Liver (tissue), 8 donors: ENCODE measurements at regions not wholly inside any gene's neighbourhood (a gene's known extent, or its start where the extent isn't known, plus 50 kb on each side); places are given as distances from the start of the nearest gene placed in this dataset.

Experiments used
- DNase-seq: peaks from one replicate; pipeline ENCODE4 v3.0.0-alpha.2; 2017; ENCODE audit warnings: low spot score
- H3K27ac ChIP-seq, 2 donors: one replicate each; pipeline ENCODE4 v1.7.0; 2013; ENCODE audit warnings: inconsistent platforms in 2 of 2, low read length in 2 of 2, control low read depth in 1 of 2, low read depth in 1 of 2, mild to moderate bottlenecking in 1 of 2
- H3K27me3 ChIP-seq, 4 donors: one replicate each; pipeline versions ENCODE4 v1.6.1 to v1.7.0; 2013; ENCODE audit warnings: low read length in 3 of 4, inconsistent platforms in 1 of 4, mild to moderate bottlenecking in 1 of 4, moderate library complexity in 1 of 4; ENCODE audit not compliant: control insufficient read depth in 4 of 4, insufficient read depth in 4 of 4
- H3K36me3 ChIP-seq, 4 donors: one replicate each; pipeline versions ENCODE4 v1.6.1 to v1.7.0; 2013; ENCODE audit warnings: low read length in 3 of 4, mild to moderate bottlenecking in 3 of 4, low read depth in 1 of 4, moderate library complexity in 1 of 4; ENCODE audit not compliant: control insufficient read depth in 4 of 4, insufficient read depth in 3 of 4
- H3K4me1 ChIP-seq, 4 donors: one replicate each; pipeline versions ENCODE4 v1.6.1 to v1.7.0; 2013; ENCODE audit warnings: low read length in 3 of 4, mild to moderate bottlenecking in 3 of 4, moderate library complexity in 1 of 4; ENCODE audit not compliant: control insufficient read depth in 4 of 4, insufficient read depth in 4 of 4
- H3K4me3 ChIP-seq, 3 donors: one replicate each; pipeline versions ENCODE4 v1.6.1 to v1.7.0; 2013; ENCODE audit warnings: low read length in 3 of 3, control low read depth in 1 of 3, low read depth in 1 of 3, mild to moderate bottlenecking in 1 of 3
- H3K9ac ChIP-seq, 2 donors: one replicate each; pipeline ENCODE4 v1.7.0; 2013; ENCODE audit warnings: low read length in 2 of 2, mild to moderate bottlenecking in 2 of 2, moderate library complexity in 2 of 2, control low read depth in 1 of 2, low read depth in 1 of 2
- H3K9me3 ChIP-seq, 4 donors: one replicate each; pipeline versions ENCODE4 v1.6.1 to v1.7.0; 2013; ENCODE audit warnings: low read length in 3 of 4; ENCODE audit not compliant: control insufficient read depth in 4 of 4
- ATF3 ChIP-seq: IDR thresholded peaks from 2 replicates; pipeline ENCODE4 v1.6.1; 2016; ENCODE audit warnings: antibody characterized with exemption
- CTCF ChIP-seq: fragments of 150-350 bp; IDR thresholded peaks from 2 replicates; pipeline ENCODE4 v1.5.1; 2017; ENCODE audit warnings: improper control_type of control experiment, low read depth, low read length; ENCODE audit not compliant: missing input control
- EGR1 ChIP-seq, 2 donors: IDR thresholded peaks; 2 replicates each; pipeline ENCODE4 v1.6.1; 2016 to 2018; ENCODE audit warnings: antibody characterized with exemption in 2 of 2, low read depth in 2 of 2
- FOXA1 ChIP-seq: IDR thresholded peaks from 2 replicates; pipeline ENCODE4 v1.6.1; 2016; ENCODE audit warnings: antibody characterized with exemption
- FOXA2 ChIP-seq: IDR thresholded peaks from 2 replicates; pipeline ENCODE4 v1.6.1; 2016; ENCODE audit warnings: antibody characterized with exemption
- GABPA ChIP-seq, 2 donors: IDR thresholded peaks in 1 of 2; conservative IDR thresholded peaks in 1 of 2; 2 replicates each; pipeline ENCODE4 v1.6.1; 2016; ENCODE audit warnings: antibody characterized with exemption in 2 of 2, mild to moderate bottlenecking in 1 of 2, moderate library complexity in 1 of 2
- HNF4A ChIP-seq, 2 donors: conservative IDR thresholded peaks; 2 replicates each; pipeline ENCODE4 v1.6.1; 2016; ENCODE audit warnings: antibody characterized with exemption in 2 of 2, mild to moderate bottlenecking in 2 of 2
- HNF4G ChIP-seq: IDR thresholded peaks from 2 replicates; pipeline ENCODE4 v1.6.1; 2016; ENCODE audit warnings: antibody characterized with exemption
- JUND ChIP-seq, 2 donors: IDR thresholded peaks; 2 replicates each; pipeline ENCODE4 v1.6.1; 2016; ENCODE audit warnings: antibody characterized with exemption in 2 of 2
- MAX ChIP-seq: IDR thresholded peaks from 2 replicates; pipeline ENCODE4 v1.6.1; 2016; ENCODE audit warnings: antibody characterized with exemption
- NR2F2 ChIP-seq: IDR thresholded peaks from 2 replicates; pipeline ENCODE4 v1.6.1; 2016; ENCODE audit warnings: antibody characterized with exemption
- RAD21 ChIP-seq, 2 donors: IDR thresholded peaks; 2 replicates each; pipeline ENCODE4 v1.6.1; 2016; ENCODE audit warnings: antibody characterized with exemption in 2 of 2, mild to moderate bottlenecking in 2 of 2
- REST ChIP-seq: IDR thresholded peaks from 2 replicates; pipeline ENCODE4 v1.6.1; 2016; ENCODE audit warnings: antibody characterized with exemption, mild to moderate bottlenecking
- RXRA ChIP-seq, 2 donors: IDR thresholded peaks; 2 replicates each; pipeline ENCODE4 v1.6.1; 2017 to 2018; ENCODE audit warnings: antibody characterized with exemption in 2 of 2, mild to moderate bottlenecking in 1 of 2
- SP1 ChIP-seq: IDR thresholded peaks from 2 replicates; pipeline ENCODE4 v1.6.1; 2018; ENCODE audit warnings: antibody characterized with exemption, mild to moderate bottlenecking
- TAF1 ChIP-seq: conservative IDR thresholded peaks from 2 replicates; pipeline ENCODE4 v1.6.1; 2016; ENCODE audit warnings: antibody characterized with exemption, mild to moderate bottlenecking
- YY1 ChIP-seq: IDR thresholded peaks from 2 replicates; pipeline ENCODE4 v1.6.1; 2016; ENCODE audit warnings: antibody characterized with exemption, mild to moderate bottlenecking
- WGBS: extraction: QIAGEN DNeasy Blood & Tissue Kit; methylation state at CpG from one replicate; pipeline ENCODE4 v1.1.7; 2013; 5-methylcytosine and 5-hydroxymethylcytosine counted together
- donor health status: healthy.
- donor health status: healthy.
- donor health status: healthy.
- donor health status: healthy.
- donor health status: healthy.

DNA sequence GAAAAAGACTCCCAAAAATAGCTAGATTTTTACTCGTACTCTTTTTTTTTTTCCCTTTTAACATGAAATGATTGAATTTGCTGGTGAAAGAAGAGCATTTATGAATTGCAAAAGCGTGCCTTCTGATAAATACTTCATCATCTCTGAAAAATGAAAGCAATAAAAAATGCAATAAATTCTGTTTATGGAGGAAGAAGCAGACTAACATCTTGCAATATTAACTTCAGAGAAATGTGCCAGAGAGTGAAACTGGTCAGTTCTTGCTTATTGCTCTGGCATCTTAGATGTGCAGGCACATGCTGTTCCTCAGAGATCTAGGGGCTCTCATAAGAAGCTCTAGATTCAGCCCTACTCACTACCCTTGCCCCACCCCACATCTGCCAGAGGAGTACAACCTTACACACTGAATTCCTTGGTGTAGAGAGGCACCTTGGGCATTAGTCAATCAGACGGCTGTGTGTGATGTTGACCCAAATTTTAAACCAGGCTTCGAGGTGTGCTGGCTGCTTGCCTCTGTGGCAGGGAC lies 891.1 kb upstream of the GHITM start:
- WGBS, result 68% methylated on average over 4 of the region's 4 CpGs
- DNase-seq, result no peak

More for the DNA sequence above, 891.1 kb upstream of the GHITM start:
- peaks cover 0 to 17% (median 6%) of the 10 kb centered on the region in 4 donors for H3K4me1 ChIP-seq
- H3K9ac ChIP-seq, result no peak overlapping the region
- H3K36me3 ChIP-seq, result no peaks in the 10 kb centered on the region
- no peaks in the 10 kb centered on the region for H3K27me3 ChIP-seq
- TF ChIP-seq MAX, result no peak
- no peak for TF ChIP-seq NR2F2
- TF ChIP-seq RAD21 (IDR thresholded peaks at IDR 0.05), result no peak
- TF ChIP-seq FOXA1, result no peak
- TF ChIP-seq TAF1, result no peak
- TF ChIP-seq EGR1 (IDR thresholded peaks at IDR 0.05; ENCODE audit: low read depth in 2 of 2), result no peak
- TF ChIP-seq HNF4G, result no peak
- TF ChIP-seq JUND (IDR thresholded peaks at IDR 0.05), result no peak
- TF ChIP-seq SP1, result no peak
- no peak for TF ChIP-seq HNF4A (conservative IDR thresholded peaks at IDR 0.05)
- TF ChIP-seq CTCF, result no peak
- no peak for TF ChIP-seq REST
- TF ChIP-seq YY1, result no peak
- TF ChIP-seq RXRA (IDR thresholded peaks at IDR 0.05), result no peak
- TF ChIP-seq FOXA2, result no peak
- no peak for TF ChIP-seq GABPA (IDR thresholded peaks at IDR 0.05 in 1 of 2, conservative IDR thresholded peaks at IDR 0.05 in 1 of 2)
- TF ChIP-seq ATF3, result no peak
- peaks cover 0 to 3% (median under 1%) of the 10 kb centered on the region in 4 donors for H3K9me3 ChIP-seq
- H3K27ac ChIP-seq, result no peak overlapping the region
- H3K4me3 ChIP-seq, result no peak overlapping the region
